B cell (primary cell): ENCODE measurements at regions not wholly inside any gene's neighbourhood (a gene's known extent, or its start where the extent isn't known, plus 50 kb on each side); places are given as distances from the start of the nearest gene placed in this dataset.

ENCODE experiments used
- ATAC-seq: fragments of 200-7000 bp; cut with Tn5 transposase; one replicate; pipeline ENCODE4 v1.10.0; 2021; ENCODE audit warnings: low read depth, mild to moderate bottlenecking, moderate number of reproducible peaks, moderate library complexity
- CTCF ChIA-PET: fragments of 350-600 bp; sonication (Branson Sonifier 250); formaldehyde crosslinking; loops from one replicate; lab custom pipeline; 2021; ENCODE audit warnings: antibody characterized with exemption, inconsistent platforms; lab: Charles Lee
- POLR2A ChIA-PET: fragments of 350-600 bp; sonication (Branson Sonifier 250); formaldehyde crosslinking; loops from one replicate; lab custom pipeline; 2021; ENCODE audit warnings: antibody characterized with exemption; lab: Charles Lee
- DNase-seq: peaks from one replicate; pipeline ENCODE4 v3.0.0; 2013
- H2AFZ ChIP-seq: 2 replicates; pipeline ENCODE4 v1.6.1; 2012; ENCODE audit warnings: mild to moderate bottlenecking, low read depth, low read length; ENCODE audit not compliant: insufficient read depth, poor library complexity, severe bottlenecking
- H3K27ac ChIP-seq, 2 donors: 1 replicate in 1 of 2; 2 replicates in 1 of 2; pipeline ENCODE4 v1.5.1; 2012 to 2013; ENCODE audit warnings: low read length in 2 of 2, mild to moderate bottlenecking in 2 of 2, moderate library complexity in 1 of 2
- H3K27me3 ChIP-seq, 4 experiments: fragments of 200-600 bp in 1 of 4; sonication (generic) in 1 of 4; replicated peaks in 1 of 4; 1 replicate in 2 of 4; 2 replicates in 2 of 4; pipeline versions ENCODE4 v1.6.1 to v1.7.0; 2013 to 2016; ENCODE audit warnings: low read length in 3 of 4, mild to moderate bottlenecking in 2 of 4, mixed read lengths in 1 of 4, moderate library complexity in 1 of 4; ENCODE audit not compliant: insufficient read depth in 4 of 4, control insufficient read depth in 3 of 4; ENCODE audit errors: control extremely low read depth in 1 of 4
- H3K36me3 ChIP-seq, 2 experiments: replicated peaks in 1 of 2; 1 replicate in 1 of 2; 2 replicates in 1 of 2; pipeline versions ENCODE4 v1.6.1 to v1.7.1; 2013; ENCODE audit warnings: low read length in 1 of 2; ENCODE audit not compliant: insufficient read depth in 2 of 2, control insufficient read depth in 1 of 2; ENCODE audit errors: control extremely low read depth in 1 of 2, extremely low read depth in 1 of 2
- H3K4me1 ChIP-seq, 2 donors: fragments of 200-600 bp in 1 of 2; sonication (generic) in 1 of 2; 1 replicate in 1 of 2; 2 replicates in 1 of 2; pipeline versions ENCODE4 v1.5.1 to v1.6.1; 2013 to 2017; ENCODE audit warnings: low read length in 2 of 2; ENCODE audit not compliant: control insufficient read depth in 2 of 2, insufficient read depth in 2 of 2
- H3K4me2 ChIP-seq: replicated peaks from 2 replicates; pipeline ENCODE3; 2012; ENCODE audit warnings: mild to moderate bottlenecking, low read depth, low read length; ENCODE audit not compliant: poor library complexity, severe bottlenecking
- H3K4me3 ChIP-seq, 5 experiments: fragments of 200-600 bp in 1 of 5; sonication (generic) in 1 of 5; 1 replicate in 3 of 5; 2 replicates in 2 of 5; pipeline versions ENCODE4 v1.5.1 to v1.7.0; 2011 to 2016; ENCODE audit warnings: low read length in 4 of 5, mild to moderate bottlenecking in 4 of 5, low read depth in 2 of 5, control low read depth in 1 of 5, moderate library complexity in 1 of 5; ENCODE audit not compliant: insufficient read depth in 1 of 5; ENCODE audit errors: control extremely low read depth in 1 of 5, extremely low read depth in 1 of 5
- H3K79me2 ChIP-seq: fragments of 200-600 bp; sonication (generic); one replicate; pipeline ENCODE4 v1.6.0; 2016; ENCODE audit warnings: low read length; ENCODE audit not compliant: control insufficient read depth, insufficient read depth
- H3K9ac ChIP-seq: fragments of 200-600 bp; sonication (generic); 2 replicates; pipeline ENCODE4 v1.6.1; 2017; ENCODE audit warnings: mild to moderate bottlenecking, low read length, moderate library complexity
- H3K9me3 ChIP-seq, 3 donors: one replicate each; pipeline versions ENCODE4 v1.6.1 to v1.7.1; 2013; ENCODE audit warnings: low read length in 2 of 3; ENCODE audit not compliant: control insufficient read depth in 2 of 3, insufficient read depth in 1 of 3; ENCODE audit errors: control extremely low read depth in 1 of 3
- H4K20me1 ChIP-seq: 2 replicates; pipeline ENCODE4 v1.6.0; 2012; ENCODE audit warnings: mild to moderate bottlenecking, low read length; ENCODE audit not compliant: insufficient read depth, control insufficient read depth, poor library complexity, severe bottlenecking
- H3K27ac Mint-ChIP-seq: one replicate; pipeline ENCODE4 v1.8.0; 2021; ENCODE audit warnings: mixed read lengths
- H3K27me3 Mint-ChIP-seq: one replicate; pipeline ENCODE4 v1.8.0; 2021; ENCODE audit warnings: mixed read lengths
- H3K4me1 Mint-ChIP-seq: one replicate; pipeline ENCODE4 v1.8.0; 2021; ENCODE audit warnings: mixed read lengths
- H3K4me3 Mint-ChIP-seq: one replicate; pipeline ENCODE4 v1.8.0; 2021; ENCODE audit warnings: mixed read lengths
- H3K9me3 Mint-ChIP-seq: one replicate; pipeline ENCODE4 v1.8.0; 2022; ENCODE audit warnings: mixed read lengths; ENCODE audit not compliant: insufficient read depth
- EZH2 ChIP-seq: IDR thresholded peaks from 2 replicates; pipeline ENCODE4 v1.6.1; 2012; ENCODE audit warnings: borderline replicate concordance, low read depth, mild to moderate bottlenecking, moderate library complexity, low read length; ENCODE audit not compliant: insufficient read depth, poor library complexity, severe bottlenecking
- WGBS: methylation state at CpG from one replicate; pipeline ENCODE4 v1.1.5; 2013; ENCODE audit warnings: missing lambda C conversion rate; ENCODE audit not compliant: insufficient coverage; 5-methylcytosine and 5-hydroxymethylcytosine counted together
- intact Hi-C: fragments of 100-400 bp; cut with micrococcal nuclease; formaldehyde crosslinking; loops from one replicate; pipeline ENCODE4 v1.10.0; 2022
- TF ChIP-seq, protein P1 (sequence below): fragments of 200-600 bp; IDR thresholded peaks from one replicate; pipeline ENCODE4 v1.8.0; 2022; ENCODE audit warnings: antibody characterized with exemption, mild to moderate bottlenecking

- ATAC-seq (no peak), DNase-seq (no peak)
- intact Hi-C loops, result no loop called here
- H3K4me3 ChIP-seq, result no peak overlapping the region
- H3K9me3 ChIP-seq, result peaks cover 0 to 2% (median 0%) of the 10 kb centered on the region in 3 donors
- H3K79me2 ChIP-seq, result no peaks in the 10 kb centered on the region
- POLR2A ChIA-PET, result no interaction called here
- H3K27me3 ChIP-seq, result no peaks in the 10 kb centered on the region
- Mint-ChIP-seq H3K4me1 (no peaks in the 10 kb centered on the region), H3K9me3 (no peaks in the 10 kb centered on the region), H3K27me3 (peaks cover 7% of the 10 kb centered on the region), H3K4me3 (no peak overlapping the region), H3K27ac (no peak overlapping the region)
- H3K27ac ChIP-seq, result no peak overlapping the region
- no peak overlapping the region for H3K4me2 ChIP-seq
- TF ChIP-seq, protein P1, sequence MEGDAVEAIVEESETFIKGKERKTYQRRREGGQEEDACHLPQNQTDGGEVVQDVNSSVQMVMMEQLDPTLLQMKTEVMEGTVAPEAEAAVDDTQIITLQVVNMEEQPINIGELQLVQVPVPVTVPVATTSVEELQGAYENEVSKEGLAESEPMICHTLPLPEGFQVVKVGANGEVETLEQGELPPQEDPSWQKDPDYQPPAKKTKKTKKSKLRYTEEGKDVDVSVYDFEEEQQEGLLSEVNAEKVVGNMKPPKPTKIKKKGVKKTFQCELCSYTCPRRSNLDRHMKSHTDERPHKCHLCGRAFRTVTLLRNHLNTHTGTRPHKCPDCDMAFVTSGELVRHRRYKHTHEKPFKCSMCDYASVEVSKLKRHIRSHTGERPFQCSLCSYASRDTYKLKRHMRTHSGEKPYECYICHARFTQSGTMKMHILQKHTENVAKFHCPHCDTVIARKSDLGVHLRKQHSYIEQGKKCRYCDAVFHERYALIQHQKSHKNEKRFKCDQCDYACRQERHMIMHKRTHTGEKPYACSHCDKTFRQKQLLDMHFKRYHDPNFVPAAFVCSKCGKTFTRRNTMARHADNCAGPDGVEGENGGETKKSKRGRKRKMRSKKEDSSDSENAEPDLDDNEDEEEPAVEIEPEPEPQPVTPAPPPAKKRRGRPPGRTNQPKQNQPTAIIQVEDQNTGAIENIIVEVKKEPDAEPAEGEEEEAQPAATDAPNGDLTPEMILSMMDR, result no peak
- TF ChIP-seq EZH2, result no peak
- H3K36me3 ChIP-seq, result no peaks in the 10 kb centered on the region
- no peaks in the 10 kb centered on the region for H4K20me1 ChIP-seq
- CTCF ChIA-PET, result no interaction called here
- no peaks in the 10 kb centered on the region for H3K4me1 ChIP-seq
- no peak overlapping the region for H2AFZ ChIP-seq
- H3K9ac ChIP-seq, result no peak overlapping the region
Observed at GRCh38 chr14:51462706-51463105, 189.0 kb upstream of the FRMD6 start.

- no peak overlapping the region for H3K4me2 ChIP-seq
- ChIA-PET CTCF (no interaction called here), POLR2A (no interaction called here)
- Mint-ChIP-seq H3K4me3 (no peak overlapping the region), H3K4me1 (no peaks in the 10 kb centered on the region), H3K9me3 (no peaks in the 10 kb centered on the region), H3K27me3 (peaks cover 6% of the 10 kb centered on the region), H3K27ac (no peak overlapping the region)
- H3K4me3 ChIP-seq, result no peak overlapping the region
- no peaks in the 10 kb centered on the region for H4K20me1 ChIP-seq
- DNase-seq (no peak), ATAC-seq (no peak)
- no peak overlapping the region for H2AFZ ChIP-seq
- no peak overlapping the region for H3K27ac ChIP-seq
- no peak for TF ChIP-seq EZH2
- TF ChIP-seq, protein P1, result no peak
- H3K36me3 ChIP-seq, result no peaks in the 10 kb centered on the region
- no peaks in the 10 kb centered on the region for H3K27me3 ChIP-seq
- WGBS, result no CpG with 5 or more reads among the region's 1 CpG
- no peak overlapping the region for H3K9ac ChIP-seq
- H3K4me1 ChIP-seq, result no peaks in the 10 kb centered on the region
- intact Hi-C loops, result no loop called here
- no peaks in the 10 kb centered on the region for H3K79me2 ChIP-seq
- H3K9me3 ChIP-seq, result peaks cover 0 to 5% (median 0%) of the 10 kb centered on the region in 3 donors
Observed at GRCh38 chr14:51463461-51463860, 188.2 kb upstream of the FRMD6 start.
